ENCODE measurements at regions not wholly inside any gene's neighbourhood (a gene's known extent, or its start where the extent isn't known, plus 50 kb on each side); places are given as distances from the start of the nearest gene placed in this dataset.

DNA sequence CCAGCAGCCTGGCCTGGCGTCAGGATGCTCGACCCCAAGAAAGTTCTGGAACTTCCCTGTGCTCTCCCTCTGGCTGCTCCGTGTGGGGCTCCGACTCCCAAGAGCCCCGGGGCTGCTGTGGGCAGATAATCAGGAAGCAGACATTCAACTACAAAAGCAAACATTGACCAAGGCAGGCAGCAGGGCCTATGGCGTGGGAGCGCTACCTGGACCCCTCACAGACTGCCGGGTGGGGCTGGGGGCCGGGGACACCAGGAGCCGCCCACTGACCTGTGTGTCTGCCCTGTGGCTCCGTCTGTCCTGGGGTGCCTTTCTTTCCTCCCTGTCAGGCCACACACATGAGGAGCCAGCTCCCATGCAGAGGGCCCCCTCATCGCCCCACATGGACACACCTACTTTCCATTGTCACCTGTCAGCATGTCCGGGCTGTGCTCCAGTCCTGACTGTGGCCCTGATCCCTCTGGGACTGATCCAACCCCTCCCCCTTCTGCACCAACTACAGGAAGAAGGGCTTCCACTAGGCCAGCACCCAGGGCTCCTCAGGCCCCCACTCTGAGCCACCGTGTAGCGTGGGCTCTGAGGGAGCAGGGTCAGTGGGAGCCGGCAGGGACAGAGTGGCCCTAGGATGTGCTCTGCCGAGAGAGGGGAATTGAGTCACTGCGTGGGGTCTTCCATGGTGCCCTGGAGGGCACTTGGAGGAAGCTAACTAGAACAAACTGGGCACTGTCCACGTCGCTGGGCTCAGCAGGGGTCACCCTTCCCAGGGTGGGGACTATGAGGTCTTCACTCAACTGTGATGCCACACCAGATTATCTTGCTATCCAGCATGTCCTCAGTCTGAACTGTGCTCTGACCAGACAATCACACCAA is 215.4 kb upstream of the C14orf180 start:
- no peak for TF ChIP-seq POLR2A (IDR thresholded peaks at IDR 0.05)
- no peak for TF ChIP-seq EP300 (IDR thresholded peaks at IDR 0.05; ENCODE audit: low read depth)
- TF ChIP-seq, protein P1, sequence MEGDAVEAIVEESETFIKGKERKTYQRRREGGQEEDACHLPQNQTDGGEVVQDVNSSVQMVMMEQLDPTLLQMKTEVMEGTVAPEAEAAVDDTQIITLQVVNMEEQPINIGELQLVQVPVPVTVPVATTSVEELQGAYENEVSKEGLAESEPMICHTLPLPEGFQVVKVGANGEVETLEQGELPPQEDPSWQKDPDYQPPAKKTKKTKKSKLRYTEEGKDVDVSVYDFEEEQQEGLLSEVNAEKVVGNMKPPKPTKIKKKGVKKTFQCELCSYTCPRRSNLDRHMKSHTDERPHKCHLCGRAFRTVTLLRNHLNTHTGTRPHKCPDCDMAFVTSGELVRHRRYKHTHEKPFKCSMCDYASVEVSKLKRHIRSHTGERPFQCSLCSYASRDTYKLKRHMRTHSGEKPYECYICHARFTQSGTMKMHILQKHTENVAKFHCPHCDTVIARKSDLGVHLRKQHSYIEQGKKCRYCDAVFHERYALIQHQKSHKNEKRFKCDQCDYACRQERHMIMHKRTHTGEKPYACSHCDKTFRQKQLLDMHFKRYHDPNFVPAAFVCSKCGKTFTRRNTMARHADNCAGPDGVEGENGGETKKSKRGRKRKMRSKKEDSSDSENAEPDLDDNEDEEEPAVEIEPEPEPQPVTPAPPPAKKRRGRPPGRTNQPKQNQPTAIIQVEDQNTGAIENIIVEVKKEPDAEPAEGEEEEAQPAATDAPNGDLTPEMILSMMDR (IDR thresholded peaks at IDR 0.05) = no peak
- TF ChIP-seq POLR2AphosphoS5 (IDR thresholded peaks at IDR 0.05) = no peak
- Histone ChIP-seq H3K27me3 (peaks cover 7% of the 10 kb centered on the region), H3K4me1 (no peaks in the 10 kb centered on the region), H3K9me3 (no peaks in the 10 kb centered on the region), H3K27ac (no peak overlapping the region), H3K36me3 (no peaks in the 10 kb centered on the region), H3K4me3 (no peak overlapping the region)
- intact Hi-C loops (cut with DNase I; ENCODE audit: low total_unique reads) (no loop called here), in situ Hi-C loops (cut with MboI; ENCODE audit: low pct_ligation_motif_present in 1 of 4, low pct_unique_long_range_greater_than_20kb in 1 of 4, low sequenced_read_pairs in 3 of 4) (no loop called here)
- DNase-seq = no peak
- WGBS, 2 donors (ENCODE audit: low coverage in 1 of 2) = 70% methylated on average over 20 of the region's 20 CpGs; no CpG with 5 or more reads in 1 of the 2 donors

- 74 to 88% methylated on average over 3 to 10 of the region's 10 CpGs for WGBS, 2 donors (ENCODE audit: low coverage in 1 of 2)
- no peak for TF ChIP-seq EP300 (IDR thresholded peaks at IDR 0.05; ENCODE audit: low read depth)
- no peak for TF ChIP-seq POLR2A (IDR thresholded peaks at IDR 0.05)
- TF ChIP-seq, protein P1 (IDR thresholded peaks at IDR 0.05) = no peak
- no peak for TF ChIP-seq POLR2AphosphoS5 (IDR thresholded peaks at IDR 0.05)
- H3K9me3 ChIP-seq = no peaks in the 10 kb centered on the region
- in situ Hi-C loops (cut with MboI; ENCODE audit: low pct_ligation_motif_present in 1 of 4, low pct_unique_long_range_greater_than_20kb in 1 of 4, low sequenced_read_pairs in 3 of 4) (no loop called here), intact Hi-C loops (cut with DNase I; ENCODE audit: low total_unique reads) (no loop called here)
- H3K27ac ChIP-seq = no peak overlapping the region
- H3K4me1 ChIP-seq = no peaks in the 10 kb centered on the region
- peaks cover 7% of the 10 kb centered on the region for H3K27me3 ChIP-seq
- H3K4me3 ChIP-seq = no peak overlapping the region
- H3K36me3 ChIP-seq = no peaks in the 10 kb centered on the region
- no peak for DNase-seq
Measured at GRCh38 chr14:104364830-104365229, 214.7 kb upstream of the C14orf180 start.

- no peaks in the 10 kb centered on the region for H3K36me3 ChIP-seq
- in situ Hi-C loops (cut with MboI; ENCODE audit: low pct_ligation_motif_present in 1 of 4, low pct_unique_long_range_greater_than_20kb in 1 of 4, low sequenced_read_pairs in 3 of 4) (no loop called here), intact Hi-C loops (cut with DNase I; ENCODE audit: low total_unique reads) (no loop called here)
- TF ChIP-seq POLR2AphosphoS5 (IDR thresholded peaks at IDR 0.05) = no peak
- TF ChIP-seq POLR2A (IDR thresholded peaks at IDR 0.05) = no peak
- no peak for TF ChIP-seq EP300 (IDR thresholded peaks at IDR 0.05; ENCODE audit: low read depth)
- TF ChIP-seq, protein P1 (IDR thresholded peaks at IDR 0.05) = no peak
- H3K27ac ChIP-seq = no peak overlapping the region
- 55 to 92% methylated on average over 2 to 4 of the region's 16 CpGs for WGBS, 2 donors (ENCODE audit: low coverage in 1 of 2)
- no peak for DNase-seq
- no peak overlapping the region for H3K4me3 ChIP-seq
- peaks cover 12% of the 10 kb centered on the region for H3K27me3 ChIP-seq
- no peaks in the 10 kb centered on the region for H3K9me3 ChIP-seq
- H3K4me1 ChIP-seq = no peaks in the 10 kb centered on the region
Measured at GRCh38 chr14:104366931-104367865, 212.4 kb upstream of the C14orf180 start.
